ENCODE measurements at regions not wholly inside any gene's neighbourhood (a gene's known extent, or its start where the extent isn't known, plus 50 kb on each side); places are given as distances from the start of the nearest gene placed in this dataset.
"Not testable (repeated sequence)": the region's sequence is repeated elsewhere in the genome, so short reads cannot be mapped to it uniquely, and the experiment has no call there.

GRCh38 chr12:67531501-67531900 lies 117.0 kb upstream of the DYRK2 start:
- DNase-seq: no peak

GRCh38 chr12:67533159-67533558 lies 115.4 kb upstream of the DYRK2 start:
- no peak for DNase-seq

- no peak for DNase-seq
Observed at GRCh38 chr12:67534046-67534445, 114.5 kb upstream of the DYRK2 start.

- no peak for DNase-seq
Observed at GRCh38 chr12:67534681-67535080, 113.9 kb upstream of the DYRK2 start.

- DNase-seq: no peak
Observed at GRCh38 chr12:67535176-67535575, 113.4 kb upstream of the DYRK2 start.

GRCh38 chr12:67535971-67536370 lies 112.6 kb upstream of the DYRK2 start:
- DNase-seq: no peak

- no peak for DNase-seq
Observed at GRCh38 chr12:67539329-67539728, 109.2 kb upstream of the DYRK2 start.

GRCh38 chr12:67539946-67540345 lies 108.6 kb upstream of the DYRK2 start:
- DNase-seq: peak in 1 of 58 donors; percentile 14

- no peak for DNase-seq
Observed at GRCh38 chr12:67540920-67541624, 107.5 kb upstream of the DYRK2 start.

GRCh38 chr12:67541625-67541991 lies 106.9 kb upstream of the DYRK2 start:
- no peak for DNase-seq

GRCh38 chr12:67543021-67543770 lies 105.3 kb upstream of the DYRK2 start:
- no peak for DNase-seq

- peak in 1 of 58 donors; percentile 1 for DNase-seq
Observed at GRCh38 chr12:67545298-67545697, 103.2 kb upstream of the DYRK2 start.

GRCh38 chr12:67546746-67547145 lies 101.8 kb upstream of the DYRK2 start:
- no peak for DNase-seq

GRCh38 chr12:67555075-67555717 lies 93.3 kb upstream of the DYRK2 start:
- DNase-seq: not testable (repeated sequence)

- no peak for DNase-seq
Observed at GRCh38 chr12:67558775-67559174, 89.8 kb upstream of the DYRK2 start.

- DNase-seq: no peak
Observed at GRCh38 chr12:67559751-67560150, 88.8 kb upstream of the DYRK2 start.

GRCh38 chr12:67562513-67563287 lies 85.8 kb upstream of the DYRK2 start:
- DNase-seq: no peak

- no peak for DNase-seq
Observed at GRCh38 chr12:67568055-67568454, 80.5 kb upstream of the DYRK2 start.

- DNase-seq: peak in 1 of 58 donors; percentile 13
Observed at GRCh38 chr12:67572492-67572891, 76.1 kb upstream of the DYRK2 start.

- no peak for DNase-seq
Observed at GRCh38 chr12:67573566-67573965, 75.0 kb upstream of the DYRK2 start.

- no peak for DNase-seq
Observed at GRCh38 chr12:67578976-67579661, 69.4 kb upstream of the DYRK2 start.

Measured in anterior cingulate cortex (tissue), 58 donors.